K562 (cell line): ENCODE measurements at regions not wholly inside any gene's neighbourhood (a gene's known extent, or its start where the extent isn't known, plus 50 kb on each side); places are given as distances from the start of the nearest gene placed in this dataset.
"Not testable (repeated sequence)": the region's sequence is repeated elsewhere in the genome, so short reads cannot be mapped to it uniquely, and the experiment has no call there.

Experiments used
- ATAC-seq: fragments of 200-7000 bp; cut with Tn5 transposase; 3 replicates; pipeline ENCODE4 v1.9.1; 2020; ENCODE audit warnings: moderate library complexity
- BruUV-seq: library from RNA; stranded (reverse); fragments of 400-500 nt; replicated peaks from 2 replicates; lab custom pipeline; 2021; lab: Mats Ljungman, UMichigan
- CTCF ChIA-PET: fragments of 300-600 bp; formaldehyde crosslinking; extraction: SDS; loops from one replicate; lab custom pipeline; 2021; ENCODE audit warnings: low intra/inter-chr PET ratio; lab: Yijun Ruan, JAX
- POLR2A ChIA-PET: fragments of 300-600, 350-650 bp; sonication (Branson Sonifier 250); formaldehyde crosslinking; extraction: SDS; loops from one replicate; lab custom pipeline; 2021; ENCODE audit warnings: antibody characterized with exemption, inconsistent platforms; lab: Yijun Ruan, JAX
- DNase-seq, 4 experiments: peaks; one replicate each; pipeline versions ENCODE4 v3.0.0 to v3.0.0-alpha.2; 2011 to 2018; ENCODE audit warnings: low spot score in 3 of 4, mixed read lengths in 3 of 4; ENCODE audit errors: extremely low read depth in 1 of 4
- FAIRE-seq: peaks from 2 replicates; lab custom pipeline; 2011; peaks lifted over from hg19 to GRCh38; lab: Jason Lieb, UNC
- H2AFZ ChIP-seq: 2 replicates; pipeline ENCODE4 v1.6.0; 2011; ENCODE audit warnings: low read depth, low read length, control low read depth, inconsistent platforms
- H3K27ac ChIP-seq: fragments of 200-600 bp; 3 replicates; pipeline ENCODE4 v1.8.0; 2011; ENCODE audit warnings: low read depth, mild to moderate bottlenecking, control low read depth, inconsistent platforms, low read length, moderate library complexity, mixed read lengths; ENCODE audit errors: extremely low read depth
- H3K27me3 ChIP-seq, 2 experiments: fragments of 300-600 bp in 1 of 2; 2 replicates in 1 of 2; 3 replicates in 1 of 2; pipeline versions ENCODE4 v1.6.0 to v1.8.0; 2011; ENCODE audit warnings: inconsistent platforms in 2 of 2, low read length in 2 of 2, mild to moderate bottlenecking in 1 of 2, mixed read lengths in 1 of 2, moderate library complexity in 1 of 2; ENCODE audit not compliant: control insufficient read depth in 2 of 2, insufficient read depth in 2 of 2
- H3K36me3 ChIP-seq: fragments of 300-600 bp; 3 replicates; pipeline ENCODE4 v1.8.0; 2011; ENCODE audit warnings: mild to moderate bottlenecking, low read length, inconsistent platforms; ENCODE audit not compliant: control insufficient read depth, insufficient read depth
- H3K4me1 ChIP-seq, 2 experiments: fragments of 200-600 bp in 1 of 2; replicated peaks in 1 of 2; 2 replicates in 1 of 2; 3 replicates in 1 of 2; pipeline versions ENCODE4 v1.5.1 to v1.8.0; 2011; ENCODE audit warnings: inconsistent platforms in 2 of 2, low read length in 2 of 2, mild to moderate bottlenecking in 1 of 2, mixed read lengths in 1 of 2, moderate library complexity in 1 of 2; ENCODE audit not compliant: control insufficient read depth in 2 of 2, insufficient read depth in 2 of 2
- H3K4me2 ChIP-seq: 2 replicates; pipeline ENCODE4 v1.6.1; 2011; ENCODE audit warnings: low read length, control low read depth, inconsistent platforms, mixed read lengths; ENCODE audit not compliant: insufficient read depth
- H3K4me3 ChIP-seq: fragments of 200-600 bp; sonication (generic), shearing (Covaris generic); 2 replicates; pipeline ENCODE4 v1.5.1; 2016; ENCODE audit warnings: control low read depth, inconsistent platforms
- H3K79me2 ChIP-seq: fragments of 200-600 bp; 3 replicates; pipeline ENCODE4 v1.8.0; 2011; ENCODE audit warnings: low read length, inconsistent platforms; ENCODE audit not compliant: control insufficient read depth, insufficient read depth
- H3K9ac ChIP-seq, 2 experiments: 2 replicates each; pipeline versions ENCODE4 v1.6.0 to v1.6.1; 2011; ENCODE audit warnings: low read depth in 2 of 2, low read length in 2 of 2, control low read depth in 1 of 2, inconsistent platforms in 1 of 2, mild to moderate bottlenecking in 1 of 2, mixed read lengths in 1 of 2; ENCODE audit not compliant: insufficient read depth in 1 of 2
- H3K9me1 ChIP-seq: one replicate; pipeline ENCODE4 v1.6.0; 2011; ENCODE audit warnings: inconsistent platforms, mild to moderate bottlenecking, low read length, moderate library complexity; ENCODE audit not compliant: control insufficient read depth, insufficient read depth
- H3K9me3 ChIP-seq: replicated peaks from 2 replicates; pipeline ENCODE4 v1.5.1; 2011; ENCODE audit warnings: low read depth, low read length, inconsistent platforms; ENCODE audit not compliant: control insufficient read depth, insufficient read depth
- H4K20me1 ChIP-seq: replicated peaks from 2 replicates; pipeline ENCODE4 v1.6.1; 2011; ENCODE audit warnings: low read length, inconsistent platforms, mixed read lengths; ENCODE audit not compliant: control insufficient read depth, insufficient read depth
- ARNT ChIP-seq, 2 experiments: fragments of 450-650 bp; IDR thresholded peaks; 2 replicates each; pipeline ENCODE4 v1.6.1; 2016; ENCODE audit warnings: mild to moderate bottlenecking in 1 of 2
- BRD9 ChIP-seq: fragments of 450-650 bp; IDR thresholded peaks from 2 replicates; pipeline ENCODE4 v1.6.1; 2018; ENCODE audit warnings: low read depth; ENCODE audit not compliant: partially characterized antibody
- CHD1 ChIP-seq: fragments of 200-600 bp; sonication (generic); IDR thresholded peaks from one replicate; pipeline ENCODE4 v1.6.1; 2012; ENCODE audit warnings: mild to moderate bottlenecking, moderate library complexity, low read length, inconsistent platforms
- HMBOX1 ChIP-seq: sonication (generic); IDR thresholded peaks from 2 replicates; pipeline ENCODE4 v1.6.1; 2016
- LCOR ChIP-seq: sonication (generic); formaldehyde crosslinking; IDR thresholded peaks from 2 replicates; pipeline ENCODE4 v1.8.0; 2022; ENCODE audit warnings: mild to moderate bottlenecking, missing genetic modification reagents
- MTA3 ChIP-seq: fragments of 450-650 bp; formaldehyde crosslinking; IDR thresholded peaks from 2 replicates; pipeline ENCODE4 v1.6.1; 2017; ENCODE audit warnings: mild to moderate bottlenecking, borderline replicate concordance
- NUFIP1 ChIP-seq: fragments of 450-650 bp; IDR thresholded peaks from 2 replicates; pipeline ENCODE4 v1.6.1; 2018; ENCODE audit not compliant: partially characterized antibody
- RBM39 ChIP-seq: fragments of 200-400 bp; formaldehyde crosslinking; optimal IDR thresholded peaks from 2 replicates; pipeline ENCODE3; 2018; ENCODE audit warnings: low read depth, low read length
- TFE3 ChIP-seq: fragments of 450-650 bp; formaldehyde crosslinking; IDR thresholded peaks from 2 replicates; pipeline ENCODE4 v1.4.0; 2020; ENCODE audit warnings: mild to moderate bottlenecking, mixed read lengths
- ZNF140 ChIP-seq: fragments of 250-450 bp; sonication (Bioruptor Pico); IDR thresholded peaks from 2 replicates; pipeline ENCODE4 v1.8.0; 2021; ENCODE audit warnings: moderate library complexity, mild to moderate bottlenecking, inconsistent platforms
- ZNF384 ChIP-seq: IDR thresholded peaks from 2 replicates; pipeline ENCODE4 v1.6.1; 2012; ENCODE audit warnings: low read depth, low read length, improper control_type of control experiment
- WGBS: fragments of 100-300 bp; shearing (Covaris generic); methylation state at CpG from one replicate; pipeline ENCODE4 v1.1.6; 2016; ENCODE audit warnings: low coverage, mixed read lengths; ENCODE audit not compliant: insufficient coverage; ENCODE audit errors: missing lambda C conversion rate; 5-methylcytosine and 5-hydroxymethylcytosine counted together
- in situ Hi-C: fragments of 300-500 bp; cut with MboI; formaldehyde crosslinking; loops from 4 replicates; pipeline ENCODE4 v1.15.0; 2018; ENCODE audit warnings: inconsistent platforms, mixed read lengths
- intact Hi-C: fragments of 100-400 bp; cut with micrococcal nuclease; formaldehyde crosslinking; loops from 2 replicates; pipeline ENCODE4 v1.14.2; 2022

- DNase-seq, H3K27me3 ChIP-seq, H3K79me2 ChIP-seq, in situ Hi-C loops, H3K4me3 ChIP-seq, H3K9me3 ChIP-seq, H3K4me1 ChIP-seq, BruUV-seq, H4K20me1 ChIP-seq, CTCF ChIA-PET, H3K9me1 ChIP-seq, H3K9ac ChIP-seq, H2AFZ ChIP-seq, H3K4me2 ChIP-seq, H3K36me3 ChIP-seq, FAIRE-seq, H3K27ac ChIP-seq, intact Hi-C loops, ATAC-seq, POLR2A ChIA-PET: not testable (repeated sequence)
- WGBS, result under 1% methylated on average over 17 of the region's 21 CpGs
Measured at GRCh38 chr3:106998841-106999682, 378.2 kb upstream of the CCDC54 start.

GRCh38 chr3:107001635-107002034 is 375.6 kb upstream of the CCDC54 start:
- H3K27ac ChIP-seq, result no peak overlapping the region
- intact Hi-C loops (no loop called here), in situ Hi-C loops (no loop called here)
- H3K9me1 ChIP-seq, result no peaks in the 10 kb centered on the region
- H3K9me3 ChIP-seq, result no peaks in the 10 kb centered on the region
- H3K4me1 ChIP-seq, result no peaks in the 10 kb centered on the region
- 0% methylated on average over 1 of the region's 2 CpGs for WGBS
- H3K27me3 ChIP-seq, result no peaks in the 10 kb centered on the region
- no peaks in the 10 kb centered on the region for H4K20me1 ChIP-seq
- DNase-seq (no peak), ATAC-seq (no peak), FAIRE-seq (no peak)
- no TSS peak for BruUV-seq
- H3K9ac ChIP-seq, result no peak overlapping the region
- no peak overlapping the region for H3K4me3 ChIP-seq
- CTCF ChIA-PET, result no interaction called here
- no peak overlapping the region for H2AFZ ChIP-seq
- no peak overlapping the region for H3K4me2 ChIP-seq
- POLR2A ChIA-PET, result no interaction called here
- no peaks in the 10 kb centered on the region for H3K79me2 ChIP-seq
- H3K36me3 ChIP-seq, result no peaks in the 10 kb centered on the region
- TF ChIP-seq CHD1 (no peak), BRD9 (no peak), HMBOX1 (no peak), LCOR (CRISPR knock-in tag) (no peak), TFE3 (no peak), NUFIP1 (no peak), ARNT (IDR thresholded peaks at IDR 0.05) (no peak), ZNF140 (no peak), MTA3 (no peak), RBM39 (no peak), ZNF384 (no peak)
